Activated naive CD4-positive, alpha-beta T cell treated with anti-CD3 and anti-CD28 coated beads, Interleukin-2, amount 50 U/mL, for 72 hours (primary cell): ENCODE measurements at regions not wholly inside any gene's neighbourhood (a gene's known extent, or its start where the extent isn't known, plus 50 kb on each side); places are given as distances from the start of the nearest gene placed in this dataset.

Source experiments
- ATAC-seq, 2 donors: fragments of 150-1000 bp; cut with Tn5 transposase; 2 replicates each; pipeline ENCODE4 v1.10.0; 2021; ENCODE audit warnings: mild to moderate bottlenecking in 2 of 2, moderate library complexity in 2 of 2
- DNase-seq, 2 donors: peaks; one replicate each; pipeline ENCODE4 v3.0.0; 2021 to 2022; ENCODE audit warnings: low spot score in 2 of 2
- H3K27ac Mint-ChIP-seq, 2 donors: one replicate each; pipeline ENCODE4 v1.8.0; 2022; ENCODE audit warnings: mild to moderate bottlenecking in 2 of 2, mixed read lengths in 2 of 2
- H3K36me3 Mint-ChIP-seq, 2 donors: one replicate each; pipeline ENCODE4 v1.8.0; 2022; ENCODE audit warnings: mixed read lengths in 2 of 2
- H3K9me3 Mint-ChIP-seq, 2 donors: one replicate each; pipeline ENCODE4 v1.8.0; 2022; ENCODE audit warnings: mixed read lengths in 2 of 2

DNA sequence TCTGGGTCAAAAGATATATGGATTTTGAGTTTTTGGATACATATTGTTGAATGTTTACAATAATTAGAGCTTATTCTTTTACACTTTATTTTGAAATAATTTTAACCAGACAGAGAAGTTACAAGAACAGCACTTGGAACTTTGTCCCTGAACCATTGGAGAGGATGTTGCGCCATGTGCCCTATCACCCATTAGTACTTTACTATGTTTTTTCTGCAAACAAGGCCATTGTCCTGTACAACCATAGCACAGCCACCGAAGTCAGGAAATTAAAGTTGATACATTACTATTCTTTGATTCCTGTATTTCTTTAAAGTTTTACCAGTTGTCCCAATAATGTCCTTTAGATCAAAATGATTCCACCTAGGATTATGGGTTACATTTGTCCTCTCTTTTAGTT is 188.8 kb downstream of the ACKR3 start:
- no peak for DNase-seq
- Mint-ChIP-seq H3K27ac (no peak overlapping the region), H3K9me3 (no peaks in the 10 kb centered on the region), H3K36me3 (no peaks in the 10 kb centered on the region)
- ATAC-seq, result no peak

DNA sequence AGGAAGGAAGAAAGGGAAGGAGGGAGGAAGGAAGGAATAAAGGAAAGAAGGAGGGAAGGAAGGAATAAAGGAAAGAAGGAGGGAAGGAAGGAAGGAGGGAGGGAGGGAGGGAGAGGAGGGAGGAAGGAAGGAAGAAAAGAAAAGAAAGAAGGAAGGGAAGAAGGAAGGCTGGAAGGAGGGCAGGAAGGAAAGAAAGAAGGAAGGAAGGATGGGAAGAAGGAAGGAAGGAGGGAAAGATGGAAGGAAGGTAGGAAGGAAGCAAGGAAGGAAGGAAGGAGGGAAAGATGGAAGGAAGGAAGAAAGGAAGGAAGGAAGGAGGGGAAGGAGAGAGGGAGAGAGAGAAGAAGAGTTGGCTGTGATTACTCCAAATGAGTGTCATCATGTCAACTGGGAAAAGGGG is 190.6 kb downstream of the ACKR3 start:
- no peaks in the 10 kb centered on the region for H3K36me3 Mint-ChIP-seq
- DNase-seq (no peak), ATAC-seq (no peak)
- no peaks in the 10 kb centered on the region for H3K9me3 Mint-ChIP-seq
- no peak overlapping the region for H3K27ac Mint-ChIP-seq

DNA sequence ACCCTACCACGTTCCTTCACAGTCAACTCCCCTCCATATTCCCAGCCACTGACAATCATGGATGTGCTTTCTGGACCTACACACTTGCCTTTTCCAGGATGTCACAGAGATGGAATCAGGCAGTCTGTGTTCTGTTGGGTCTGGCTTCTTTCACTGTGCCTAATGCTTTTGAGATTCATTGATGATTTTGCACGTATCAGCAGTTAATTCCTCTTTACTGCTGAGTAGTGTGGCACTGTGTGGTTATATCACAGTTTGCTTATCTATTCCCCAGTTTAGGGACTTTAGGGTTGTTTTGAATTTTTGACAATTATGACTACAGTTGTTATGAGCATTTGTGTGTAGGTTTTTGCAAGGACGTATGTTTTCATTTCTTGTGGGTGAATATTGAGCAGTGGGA is 191.7 kb downstream of the ACKR3 start:
- H3K36me3 Mint-ChIP-seq, result no peaks in the 10 kb centered on the region
- ATAC-seq (no peak), DNase-seq (no peak)
- no peak overlapping the region for H3K27ac Mint-ChIP-seq
- no peaks in the 10 kb centered on the region for H3K9me3 Mint-ChIP-seq

DNA sequence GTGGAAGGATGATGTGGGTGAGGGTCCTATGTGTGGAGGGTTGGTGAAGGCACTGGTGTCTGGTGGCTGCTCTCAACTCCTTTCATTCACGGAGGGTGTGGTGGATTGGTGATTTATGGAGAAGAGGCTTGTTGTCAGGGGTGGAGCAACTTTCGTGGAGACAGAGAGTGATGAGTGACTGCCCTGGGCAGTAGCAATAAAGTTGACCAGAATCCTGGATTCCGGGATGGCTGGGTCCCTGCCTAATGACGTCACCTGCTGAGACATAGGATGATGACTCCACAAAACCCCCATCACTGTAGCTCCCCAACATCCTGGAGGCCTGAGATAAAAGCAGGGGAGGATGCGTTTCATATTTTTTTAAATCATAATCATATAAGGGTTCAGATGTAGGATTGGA is 193.0 kb downstream of the ACKR3 start:
- Mint-ChIP-seq H3K9me3 (no peaks in the 10 kb centered on the region), H3K36me3 (no peaks in the 10 kb centered on the region), H3K27ac (no peak overlapping the region)
- ATAC-seq, result no peak
- DNase-seq, result no peak

DNA sequence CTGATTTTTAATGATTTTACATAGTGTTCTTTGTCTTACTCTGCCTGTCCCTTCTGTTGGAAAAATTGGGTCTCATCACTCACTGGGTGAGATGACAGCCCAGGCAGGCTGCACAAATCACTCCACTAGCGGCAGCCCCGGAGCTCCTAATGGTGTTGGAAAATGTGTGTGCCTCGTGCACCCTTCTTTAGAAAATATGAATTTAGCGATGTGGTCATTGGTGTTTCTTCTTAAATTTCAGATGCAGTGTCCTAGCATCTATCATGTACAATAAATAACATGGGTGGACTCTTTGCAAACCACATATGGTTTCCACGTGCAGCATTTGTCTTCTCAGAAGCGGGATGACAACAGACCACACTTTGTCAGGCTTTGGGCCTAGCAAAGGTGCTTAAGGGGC is 194.2 kb downstream of the ACKR3 start:
- H3K9me3 Mint-ChIP-seq, result no peaks in the 10 kb centered on the region
- no peak overlapping the region for H3K27ac Mint-ChIP-seq
- ATAC-seq, result no peak
- no peaks in the 10 kb centered on the region for H3K36me3 Mint-ChIP-seq
- no peak for DNase-seq

DNA sequence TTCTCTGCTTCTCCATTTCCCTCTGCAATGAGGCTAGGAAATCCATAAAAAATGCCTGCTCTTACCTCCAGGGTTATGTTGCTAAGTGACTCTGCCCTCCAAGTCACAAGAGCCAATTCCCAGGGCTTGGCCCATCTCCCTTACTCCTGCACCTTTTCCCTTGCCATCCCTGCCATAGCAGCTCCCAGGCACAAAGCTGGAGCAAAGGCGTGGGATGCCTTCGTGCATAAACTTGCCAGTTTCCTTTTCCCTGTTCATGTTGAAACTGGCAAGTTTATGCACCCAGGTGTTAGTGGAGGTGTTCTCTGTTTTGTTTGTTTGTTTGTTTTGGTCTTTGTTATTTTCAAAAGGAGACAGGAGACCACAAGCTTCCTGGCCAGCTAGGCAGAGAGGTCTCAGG is 195.1 kb downstream of the ACKR3 start:
- H3K9me3 Mint-ChIP-seq, result no peaks in the 10 kb centered on the region
- no peak for ATAC-seq
- no peaks in the 10 kb centered on the region for H3K36me3 Mint-ChIP-seq
- H3K27ac Mint-ChIP-seq, result no peak overlapping the region
- DNase-seq, result no peak

DNA sequence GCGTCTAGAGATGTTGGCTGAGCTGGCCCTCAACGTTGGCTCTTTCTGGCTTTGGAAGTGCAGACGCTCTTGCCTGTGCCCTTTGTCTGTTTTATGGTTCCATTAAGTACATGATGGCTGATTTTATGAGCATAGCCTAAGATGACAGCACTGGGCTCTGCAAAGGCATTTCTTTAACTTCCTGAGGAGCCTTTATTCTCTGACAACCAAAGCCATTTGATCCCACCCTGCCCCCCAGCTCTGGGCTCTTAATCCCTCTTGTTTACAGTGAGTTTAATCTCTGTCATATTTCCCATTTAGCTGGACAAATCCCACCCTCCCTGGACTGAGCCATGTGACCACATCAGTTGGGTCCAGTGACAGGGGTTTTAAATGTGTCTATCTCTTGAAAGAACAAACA is 195.9 kb downstream of the ACKR3 start:
- Mint-ChIP-seq H3K9me3 (no peaks in the 10 kb centered on the region), H3K27ac (peak overlapping the region in 1 of 2 donors; percentile 34), H3K36me3 (no peaks in the 10 kb centered on the region)
- no peak for DNase-seq
- ATAC-seq, result no peak

DNA sequence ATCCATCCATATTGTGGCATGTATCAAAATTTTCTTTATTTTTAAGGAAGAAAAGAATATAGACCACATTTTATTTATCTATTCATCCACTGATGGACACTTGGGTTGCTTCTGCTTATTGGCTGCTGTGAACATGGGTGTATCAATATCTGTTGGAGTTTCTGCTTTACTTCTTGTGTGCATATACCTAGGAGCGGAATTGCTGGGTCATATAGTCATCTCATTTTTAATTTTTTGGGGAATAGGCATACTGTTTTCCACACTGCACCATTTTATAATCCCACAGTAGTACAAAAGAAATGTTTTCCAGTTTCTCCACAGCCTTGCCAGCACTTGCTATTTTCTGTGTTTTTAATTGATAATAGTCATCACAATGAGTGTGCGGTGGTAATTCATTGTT is 197.2 kb downstream of the ACKR3 start:
- Mint-ChIP-seq H3K36me3 (no peaks in the 10 kb centered on the region), H3K27ac (no peak overlapping the region), H3K9me3 (no peaks in the 10 kb centered on the region)
- DNase-seq (no peak), ATAC-seq (no peak)

DNA sequence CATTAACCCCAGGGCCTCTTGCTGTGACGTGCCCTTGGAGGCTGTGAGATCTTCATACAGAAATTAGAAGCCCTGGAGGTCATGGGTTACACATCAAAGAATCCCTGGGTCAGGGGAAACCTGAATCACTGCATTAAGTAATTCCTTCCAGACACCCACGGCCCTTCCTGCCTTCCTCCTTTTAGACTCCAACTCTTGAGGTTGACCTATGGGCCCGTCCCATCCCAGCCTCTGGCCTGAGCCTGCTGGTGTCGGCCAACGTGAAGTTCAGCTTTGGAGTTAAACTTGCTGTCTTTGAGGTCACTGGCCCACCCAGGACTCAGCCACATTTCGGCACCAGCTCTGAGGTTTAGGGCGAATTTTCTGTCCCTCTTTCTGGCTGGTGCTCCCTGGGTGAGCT is 198.3 kb downstream of the ACKR3 start:
- Mint-ChIP-seq H3K27ac (no peak overlapping the region), H3K9me3 (no peaks in the 10 kb centered on the region), H3K36me3 (no peaks in the 10 kb centered on the region)
- ATAC-seq (no peak), DNase-seq (no peak)

DNA sequence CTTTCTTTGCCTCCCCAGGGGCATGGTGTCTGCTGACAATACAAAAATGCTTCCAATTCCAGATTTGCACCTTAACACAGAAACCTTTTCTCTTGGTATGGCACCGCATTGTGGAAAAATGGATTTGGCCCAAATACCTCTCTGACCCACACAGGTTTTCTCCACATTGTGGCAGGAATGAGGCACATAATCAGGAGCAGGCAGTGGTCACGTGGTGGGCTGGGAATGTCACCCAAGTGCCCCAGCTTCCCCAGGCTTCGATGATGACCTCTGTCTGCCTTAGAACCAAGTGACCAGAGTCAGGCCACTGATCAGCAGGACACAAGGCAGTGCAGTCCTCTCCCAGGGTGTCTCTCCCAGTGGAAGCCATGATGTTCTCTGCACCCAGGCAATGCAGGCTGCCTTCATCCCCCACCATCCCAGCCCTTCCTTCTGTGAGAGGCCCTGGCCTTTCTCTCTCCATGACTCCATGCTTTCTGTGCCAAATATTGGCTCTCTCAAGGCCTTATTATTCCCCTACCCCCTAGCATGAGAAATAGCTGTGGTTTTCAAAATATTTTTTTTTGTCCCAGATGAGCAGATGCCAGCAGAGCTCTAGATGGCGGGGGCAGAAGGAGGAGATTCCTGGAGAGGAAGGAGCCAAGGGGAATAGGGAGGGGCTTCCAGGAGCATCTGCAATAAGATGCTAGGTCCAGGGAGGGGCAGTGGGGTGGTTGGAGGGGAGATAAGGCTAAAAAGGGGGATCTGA is 198.9 kb downstream of the ACKR3 start:
- Mint-ChIP-seq H3K9me3 (no peaks in the 10 kb centered on the region), H3K36me3 (no peaks in the 10 kb centered on the region), H3K27ac (no peak overlapping the region)
- ATAC-seq, result no peak
- DNase-seq, result no peak

DNA sequence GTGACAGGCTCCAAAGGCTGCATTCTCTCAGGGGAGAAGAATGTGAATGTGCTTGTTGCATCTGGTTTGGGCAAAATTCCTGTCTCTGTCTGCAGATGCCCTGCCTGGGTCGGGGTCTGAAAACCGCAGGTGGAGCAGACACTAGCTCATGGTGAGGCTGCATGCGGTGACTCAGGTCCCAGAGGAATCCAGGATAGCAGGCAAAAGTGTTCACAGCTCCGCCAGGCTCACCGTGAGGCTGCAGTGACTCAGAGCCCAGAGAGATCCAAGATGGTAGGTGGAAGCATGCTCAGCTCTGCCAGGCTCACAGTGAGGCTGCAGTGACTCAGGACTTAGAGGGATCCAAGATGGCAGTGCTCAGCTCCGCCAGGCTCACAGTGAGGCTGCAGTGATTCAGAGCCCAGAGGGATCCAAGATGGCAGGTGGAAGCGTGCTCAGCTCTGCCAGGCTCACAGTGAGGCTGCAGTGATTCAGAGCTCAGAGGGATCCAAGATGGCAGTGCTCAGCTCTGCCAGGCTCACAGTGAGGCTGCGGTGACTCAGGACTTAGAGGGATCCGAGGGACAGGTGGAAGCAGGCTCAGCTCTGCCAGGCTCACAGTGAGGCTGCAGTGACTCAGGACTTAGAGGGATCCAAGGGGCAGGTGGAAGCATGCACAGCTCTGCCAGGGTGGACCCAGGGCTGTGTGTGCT is 200.5 kb downstream of the ACKR3 start:
- DNase-seq, result no peak
- no peaks in the 10 kb centered on the region for H3K9me3 Mint-ChIP-seq
- no peak overlapping the region for H3K27ac Mint-ChIP-seq
- no peak for ATAC-seq
- no peaks in the 10 kb centered on the region for H3K36me3 Mint-ChIP-seq

DNA sequence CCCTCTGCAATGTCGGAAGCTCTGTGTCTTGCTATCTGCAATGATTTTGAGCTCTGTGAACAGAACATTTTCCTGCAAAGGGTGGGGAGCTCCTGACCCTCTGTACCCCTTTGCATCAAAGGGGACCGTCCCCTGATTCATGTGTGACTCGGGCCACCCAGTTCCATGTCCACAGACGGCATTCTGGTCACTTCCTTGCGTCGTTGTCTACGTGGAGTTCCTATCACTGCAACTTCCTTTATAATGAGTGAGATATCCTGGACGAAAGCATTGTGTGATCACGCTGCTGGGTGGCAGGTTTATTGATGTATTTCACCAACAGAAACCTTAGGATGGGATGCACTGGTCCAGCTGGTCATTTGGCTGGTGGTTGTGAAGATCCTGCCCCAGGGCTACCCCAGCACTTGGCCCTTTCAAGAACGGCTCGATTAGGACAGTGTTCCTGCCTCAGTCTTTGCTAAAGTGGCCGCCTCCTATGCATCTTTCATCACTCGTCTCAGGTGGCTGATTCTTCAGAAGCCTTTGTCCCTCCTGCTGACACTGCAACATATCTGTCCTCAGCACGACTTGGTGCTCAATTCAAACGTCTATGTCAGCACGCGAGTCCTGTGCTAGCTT is 202.7 kb downstream of the ACKR3 start:
- Mint-ChIP-seq H3K9me3 (no peaks in the 10 kb centered on the region), H3K36me3 (no peaks in the 10 kb centered on the region), H3K27ac (no peak overlapping the region)
- ATAC-seq (no peak), DNase-seq (no peak)

DNA sequence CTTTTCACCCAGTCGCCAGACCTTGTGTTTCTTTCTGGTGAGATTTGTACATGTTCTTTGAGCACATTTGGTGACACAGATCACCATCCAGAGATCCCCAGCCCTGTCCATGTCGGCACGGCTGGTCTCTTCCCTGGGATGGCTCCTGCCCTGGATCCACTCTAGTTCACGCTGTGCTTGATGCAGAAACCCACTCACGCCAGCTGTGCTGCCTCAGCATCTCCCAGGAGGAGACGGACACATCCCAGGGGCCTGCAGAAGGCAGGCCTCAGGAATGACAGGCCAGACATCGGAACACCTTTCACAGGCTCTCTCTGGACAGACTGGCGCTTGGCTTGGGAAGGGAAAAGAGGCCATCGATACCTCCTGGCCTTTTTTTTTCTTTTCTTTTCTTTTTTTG is 203.6 kb downstream of the ACKR3 start:
- Mint-ChIP-seq H3K27ac (no peak overlapping the region), H3K36me3 (no peaks in the 10 kb centered on the region), H3K9me3 (no peaks in the 10 kb centered on the region)
- no peak for ATAC-seq
- no peak for DNase-seq

DNA sequence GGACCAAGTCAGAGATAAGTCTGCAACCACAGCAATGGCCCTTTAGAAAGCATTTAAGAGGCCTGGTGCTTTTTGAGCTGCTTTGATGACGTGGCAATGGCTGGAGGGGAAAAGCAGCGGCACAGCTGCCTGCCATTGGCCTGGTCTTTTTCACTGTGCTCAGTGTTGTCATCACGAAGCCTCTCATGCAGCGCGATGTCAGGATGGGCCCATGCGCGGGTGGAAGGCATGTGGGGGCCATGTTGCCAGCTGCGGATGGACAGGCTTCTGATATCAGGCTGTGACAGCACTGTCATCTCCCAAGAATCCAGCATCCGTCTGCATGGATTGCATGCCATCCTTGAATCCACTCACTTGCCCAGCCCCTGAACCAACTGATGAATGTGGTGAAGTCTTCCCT is 204.5 kb downstream of the ACKR3 start:
- no peak for ATAC-seq
- Mint-ChIP-seq H3K9me3 (no peaks in the 10 kb centered on the region), H3K27ac (no peak overlapping the region), H3K36me3 (no peaks in the 10 kb centered on the region)
- DNase-seq, result no peak

DNA sequence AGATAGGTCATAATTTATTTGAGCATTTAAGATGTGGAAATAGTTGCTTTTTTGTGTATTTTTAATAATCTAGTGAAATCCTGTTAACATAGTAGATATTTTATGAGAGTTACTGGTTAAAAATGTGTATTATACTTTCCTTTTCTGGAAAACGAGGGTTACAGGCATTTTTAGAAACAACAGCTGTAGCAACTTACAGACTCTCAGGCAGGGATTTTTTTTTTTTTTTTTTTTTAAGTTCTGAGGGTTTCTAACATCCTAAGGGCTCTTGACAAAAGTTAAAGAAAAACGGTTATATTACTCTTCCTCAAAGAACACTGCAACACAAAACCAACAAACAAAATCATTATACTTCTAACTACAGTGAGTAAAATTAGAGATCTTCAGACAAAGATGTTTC is 205.9 kb downstream of the ACKR3 start:
- Mint-ChIP-seq H3K9me3 (no peaks in the 10 kb centered on the region), H3K27ac (no peak overlapping the region), H3K36me3 (no peaks in the 10 kb centered on the region)
- ATAC-seq (no peak), DNase-seq (no peak)

DNA sequence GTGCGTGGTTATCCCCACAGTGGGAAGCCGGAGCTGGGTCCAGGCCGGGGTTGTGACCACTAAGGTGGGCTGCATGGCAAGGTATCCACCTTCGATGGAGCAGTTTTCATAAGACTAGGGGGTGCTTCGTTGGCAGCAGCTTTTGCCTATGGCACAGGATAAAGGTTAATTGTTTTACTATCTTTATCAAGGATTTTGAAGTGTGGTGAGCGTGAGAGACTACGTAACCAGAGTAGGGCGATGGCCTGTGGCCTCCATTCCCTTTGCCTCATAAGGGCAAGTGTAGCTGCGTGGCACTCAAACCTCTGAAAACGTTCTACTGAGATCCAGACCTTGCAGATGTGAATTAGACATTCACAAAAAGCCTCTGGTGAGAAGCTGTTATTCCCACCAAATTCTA is 206.6 kb downstream of the ACKR3 start:
- no peak overlapping the region for H3K27ac Mint-ChIP-seq
- no peaks in the 10 kb centered on the region for H3K9me3 Mint-ChIP-seq

DNA sequence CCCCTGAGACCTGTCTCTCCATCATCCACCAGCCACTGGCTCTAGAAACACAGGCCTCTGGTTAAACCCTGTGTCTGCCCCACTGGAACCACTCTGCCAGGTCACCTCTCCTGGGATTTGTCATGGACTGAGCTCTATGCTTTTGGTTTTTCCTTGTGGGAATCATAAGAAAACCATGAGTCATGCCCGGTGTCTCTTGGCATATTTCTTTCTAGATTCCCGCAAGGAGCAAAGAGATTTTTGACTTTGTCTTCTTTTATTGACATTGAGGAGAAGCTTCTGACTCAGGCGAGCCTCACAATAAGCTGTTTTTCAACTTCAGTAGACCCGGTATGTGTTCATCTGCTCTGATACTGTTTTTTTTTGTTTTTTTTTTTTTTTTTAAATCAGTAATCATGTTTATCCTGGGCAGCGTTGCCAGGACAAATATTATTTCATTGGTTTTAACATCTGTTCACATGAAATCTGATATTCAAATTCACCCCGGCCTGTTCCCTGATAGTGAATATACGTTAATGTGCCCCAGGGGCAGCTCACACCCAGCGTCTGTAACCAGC is 207.1 kb downstream of the ACKR3 start:
- Mint-ChIP-seq H3K36me3 (no peaks in the 10 kb centered on the region), H3K9me3 (no peaks in the 10 kb centered on the region), H3K27ac (no peak overlapping the region)
- no peak for DNase-seq
- ATAC-seq, result no peak

More for the DNA sequence above, 206.6 kb downstream of the ACKR3 start:
- H3K36me3 Mint-ChIP-seq, result no peaks in the 10 kb centered on the region
- DNase-seq, result no peak
- ATAC-seq, result no peak

DNA sequence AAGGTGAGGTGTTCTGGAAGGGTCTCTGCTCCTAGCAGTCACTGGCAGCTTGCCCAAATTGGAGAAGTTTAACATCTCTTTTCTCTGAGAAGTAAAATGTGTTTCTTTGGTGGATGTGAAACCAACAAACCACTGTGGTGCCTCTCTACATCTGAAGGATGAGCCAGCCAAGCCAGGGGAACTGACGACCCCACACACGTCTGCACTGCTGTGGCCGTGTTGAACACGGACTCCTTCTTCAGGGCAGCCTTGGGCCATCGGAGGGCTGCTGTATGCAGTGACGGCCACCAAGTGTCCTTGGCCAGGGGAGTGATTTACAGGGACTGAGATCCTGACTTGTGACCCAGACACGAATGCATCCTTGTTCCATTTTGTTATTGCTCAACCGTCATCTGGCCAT is 207.8 kb downstream of the ACKR3 start:
- DNase-seq, result no peak
- ATAC-seq, result no peak
- Mint-ChIP-seq H3K9me3 (no peaks in the 10 kb centered on the region), H3K36me3 (no peaks in the 10 kb centered on the region), H3K27ac (no peak overlapping the region)
